A549 (cell line): ENCODE measurements at regions not wholly inside any gene's neighbourhood (a gene's known extent, or its start where the extent isn't known, plus 50 kb on each side); places are given as distances from the start of the nearest gene placed in this dataset.

Experiments used
- ATAC-seq, 2 experiments: fragments of 200-7000 bp in 1 of 2; fragments of >200 bp in 1 of 2; cut with Nextera tagmentation in 1 of 2; cut with Tn5 transposase in 1 of 2; 3 replicates each; pipeline versions ENCODE4 v1.8.0 to v1.9.1; 2018 to 2020; ENCODE audit warnings: mild to moderate bottlenecking in 1 of 2, moderate library complexity in 1 of 2
- CTCF ChIA-PET: fragments of 300-600 bp; sonication (Branson Sonifier 250); formaldehyde crosslinking; extraction: SDS; loops from one replicate; lab custom pipeline; 2021; ENCODE audit warnings: antibody characterized with exemption, inconsistent platforms; lab: Yijun Ruan, JAX
- POLR2A ChIA-PET: fragments of 350-600 bp; formaldehyde crosslinking; extraction: SDS; loops from one replicate; lab custom pipeline; 2021; ENCODE audit warnings: antibody characterized with exemption, inconsistent platforms; lab: Yijun Ruan, JAX
- DNase-seq, 2 experiments: peaks; one replicate each; pipeline versions ENCODE4 v3.0.0 to v3.0.0-alpha.2; 2011 to 2016; ENCODE audit warnings: low read depth in 1 of 2, low spot score in 1 of 2
- FAIRE-seq: peaks from 2 replicates; lab custom pipeline; 2011; peaks lifted over from hg19 to GRCh38; lab: Jason Lieb, UNC
- H3K27ac ChIP-seq, 2 experiments: fragments of >200 bp; sonication (Bioruptor Twin); formaldehyde crosslinking; 3 replicates each; pipeline ENCODE4 v1.5.1; 2016 to 2017
- H3K4me1 ChIP-seq: fragments of >200 bp; sonication (Bioruptor Twin); formaldehyde crosslinking; 3 replicates; pipeline ENCODE4 v1.6.1; 2016
- H3K4me2 ChIP-seq: fragments of >200 bp; sonication (Bioruptor Twin); formaldehyde crosslinking; 3 replicates; pipeline ENCODE4 v1.6.1; 2016
- H3K4me3 ChIP-seq: fragments of >200 bp; sonication (Bioruptor Twin); formaldehyde crosslinking; 3 replicates; pipeline ENCODE4 v1.5.1; 2016
- H3K9me3 ChIP-seq: fragments of >200 bp; sonication (Bioruptor Twin); formaldehyde crosslinking; 3 replicates; pipeline ENCODE4 v1.6.1; 2016
- ATOH8 ChIP-seq: fragments of 250-450 bp; sonication (Bioruptor Pico); IDR thresholded peaks from 2 replicates; pipeline ENCODE4 v1.5.0; 2020; ENCODE audit warnings: low read depth, mild to moderate bottlenecking, moderate library complexity
- BHLHE40 ChIP-seq: IDR thresholded peaks from 2 replicates; pipeline ENCODE4 v1.6.1; 2012; ENCODE audit warnings: low read depth, low read length, inconsistent platforms
- CBX8 ChIP-seq: fragments of 200-600 bp; sonication (generic); IDR thresholded peaks from 2 replicates; pipeline ENCODE4 v1.6.1; 2016
- CTCF ChIP-seq: fragments of >200 bp; sonication (Bioruptor Twin); formaldehyde crosslinking; IDR thresholded peaks from 3 replicates; pipeline ENCODE4 v1.5.1; 2016
- E2F6 ChIP-seq: IDR thresholded peaks from 2 replicates; pipeline ENCODE4 v1.6.1; 2012; ENCODE audit warnings: low read depth, borderline replicate concordance
- EHF ChIP-seq: fragments of 250-450 bp; sonication (Bioruptor Pico); IDR thresholded peaks from 2 replicates; pipeline ENCODE4 v1.5.0; 2020; ENCODE audit warnings: mild to moderate bottlenecking
- FOSL2 ChIP-seq, 2 experiments: fragments of 450-650 bp in 1 of 2; fragments of >200 bp in 1 of 2; sonication (Bioruptor Twin) in 1 of 2; formaldehyde crosslinking; IDR thresholded peaks; 2 replicates each; pipeline versions ENCODE4 v1.5.0 to v1.6.1; 2016 to 2020; ENCODE audit warnings: mild to moderate bottlenecking in 1 of 2, moderate library complexity in 1 of 2
- FOXS1 ChIP-seq: fragments of 250-450 bp; sonication (Bioruptor Pico); IDR thresholded peaks from 2 replicates; pipeline ENCODE4 v1.5.0; 2020; ENCODE audit warnings: mild to moderate bottlenecking, moderate library complexity
- HDAC2 ChIP-seq: fragments of 200-600 bp; sonication (generic); IDR thresholded peaks from 2 replicates; pipeline ENCODE4 v1.6.1; 2016
- HEYL ChIP-seq: fragments of 250-450 bp; sonication (Bioruptor Pico); IDR thresholded peaks from 2 replicates; pipeline ENCODE4 v1.8.0; 2021; ENCODE audit warnings: mild to moderate bottlenecking, moderate library complexity
- HOXA7 ChIP-seq: fragments of 250-450 bp; sonication (Bioruptor Pico); IDR thresholded peaks from 2 replicates; pipeline ENCODE4 v1.5.0; 2020; ENCODE audit warnings: mild to moderate bottlenecking, moderate library complexity
- HOXB5 ChIP-seq: fragments of 250-450 bp; sonication (Bioruptor Pico); IDR thresholded peaks from 2 replicates; pipeline ENCODE4 v1.5.0; 2020; ENCODE audit warnings: mild to moderate bottlenecking, moderate library complexity
- JUN ChIP-seq, 2 experiments: fragments of >200 bp; sonication (Bioruptor Twin); formaldehyde crosslinking; IDR thresholded peaks; 2 replicates in 1 of 2; 3 replicates in 1 of 2; pipeline ENCODE4 v1.6.1; 2016 to 2017
- JUNB ChIP-seq: fragments of >200 bp; sonication (Bioruptor Twin); formaldehyde crosslinking; IDR thresholded peaks from 2 replicates; pipeline ENCODE4 v1.6.1; 2016
- KDM5A ChIP-seq: fragments of 200-600 bp; sonication (generic); IDR thresholded peaks from 2 replicates; pipeline ENCODE4 v1.6.1; 2016; ENCODE audit warnings: antibody characterized with exemption, mild to moderate bottlenecking
- MAFK ChIP-seq: fragments of 450-650 bp; IDR thresholded peaks from 2 replicates; pipeline ENCODE4 v1.6.1; 2014; ENCODE audit not compliant: partially characterized antibody
- MAZ ChIP-seq: fragments of 150-350 bp; IDR thresholded peaks from 2 replicates; pipeline ENCODE4 v1.6.1; 2014; ENCODE audit warnings: antibody characterized with exemption, low read depth, low read length, borderline replicate concordance
- NFE2L2 ChIP-seq: fragments of 150-350 bp; conservative IDR thresholded peaks from 2 replicates; pipeline ENCODE4 v1.6.1; 2014; ENCODE audit warnings: low read length
- POLR2A ChIP-seq: IDR thresholded peaks from 2 replicates; pipeline ENCODE4 v1.6.1; 2012; ENCODE audit warnings: mild to moderate bottlenecking, low read length
- RARB ChIP-seq: fragments of 250-450 bp; sonication (Bioruptor Pico); IDR thresholded peaks from 2 replicates; pipeline ENCODE4 v1.8.0; 2021; ENCODE audit warnings: mild to moderate bottlenecking, moderate library complexity
- RFX5 ChIP-seq: fragments of 450-650 bp; IDR thresholded peaks from 2 replicates; pipeline ENCODE4 v1.7.1; 2014; ENCODE audit warnings: antibody characterized with exemption, mild to moderate bottlenecking, moderate library complexity
- RNF2 ChIP-seq: fragments of 200-600 bp; sonication (generic); IDR thresholded peaks from 2 replicates; pipeline ENCODE4 v1.6.1; 2016; ENCODE audit warnings: low read depth, mild to moderate bottlenecking, antibody characterized with exemption, moderate library complexity, borderline replicate concordance
- SREBF2 ChIP-seq: fragments of 450-650 bp; IDR thresholded peaks from 2 replicates; pipeline ENCODE4 v1.6.1; 2014; ENCODE audit warnings: mild to moderate bottlenecking, moderate library complexity
- TP53 ChIP-seq: fragments of 250-450 bp; sonication (Bioruptor Pico); IDR thresholded peaks from 2 replicates; pipeline ENCODE4 v1.5.0; 2021; ENCODE audit warnings: mild to moderate bottlenecking, moderate library complexity
- ZFP36 ChIP-seq: fragments of 450-650 bp; IDR thresholded peaks from 2 replicates; pipeline ENCODE4 v1.6.1; 2014; ENCODE audit warnings: borderline replicate concordance; ENCODE audit not compliant: partially characterized antibody
- ZNF302 ChIP-seq: fragments of 250-450 bp; sonication (Bioruptor Pico); IDR thresholded peaks from 2 replicates; pipeline ENCODE4 v1.9.0; 2021; ENCODE audit warnings: inconsistent platforms, mild to moderate bottlenecking, moderate library complexity
- ZSCAN20 ChIP-seq: fragments of 250-450 bp; sonication (Bioruptor Pico); IDR thresholded peaks from 2 replicates; pipeline ENCODE4 v1.8.0; 2022; ENCODE audit warnings: mild to moderate bottlenecking, moderate library complexity
- WGBS: methylation state at CpG from one replicate; pipeline ENCODE4 v1.1.6; 2017; ENCODE audit errors: missing lambda C conversion rate; 5-methylcytosine and 5-hydroxymethylcytosine counted together

- no peak for FAIRE-seq
- no peak for DNase-seq
- no peak for ATAC-seq
- POLR2A ChIA-PET: no interaction called here
- H3K4me2 ChIP-seq: no peak overlapping the region
- H3K9me3 ChIP-seq: no peaks in the 10 kb centered on the region
- CTCF ChIA-PET: no interaction called here
- TF ChIP-seq HEYL (CRISPR knock-in tag) (no peak), ATOH8 (no peak), CTCF (no peak), NFE2L2 (no peak), FOXS1 (CRISPR knock-in tag) (no peak), ZNF302 (CRISPR knock-in tag) (no peak), RNF2 (no peak), HOXB5 (CRISPR knock-in tag) (no peak), JUN (IDR thresholded peaks at IDR 0.05) (no peak), EHF (no peak), ZSCAN20 (CRISPR knock-in tag) (no peak), BHLHE40 (no peak), RFX5 (no peak), MAZ (no peak), RARB (CRISPR knock-in tag) (no peak), SREBF2 (no peak), CBX8 (no peak), MAFK (no peak), POLR2A (no peak)
- no peak overlapping the region for H3K27ac ChIP-seq
- H3K4me3 ChIP-seq: no peak overlapping the region
- 45% methylated on average over 5 of the region's 5 CpGs for WGBS
- H3K4me1 ChIP-seq: no peaks in the 10 kb centered on the region
Observed at GRCh38 chr11:112514011-112514740, 253.5 kb upstream of the PLET1 start.

- WGBS: 27% methylated on average over 2 of the region's 2 CpGs
- DNase-seq: no peak
- CTCF ChIA-PET: interaction anchor here (0.6 kb wide), 1 partner anchor 1024 kb away, joined by 3 read pairs; no protein-coding TSS in a partner anchor
Observed at GRCh38 chr11:112516261-112516660, 255.6 kb upstream of the PLET1 start.

More at GRCh38 chr11:112516261-112516660, 255.6 kb upstream of the PLET1 start:
- Histone ChIP-seq H3K27ac (no peak overlapping the region), H3K4me3 (no peak overlapping the region), H3K4me1 (no peaks in the 10 kb centered on the region), H3K4me2 (no peak overlapping the region), H3K9me3 (no peaks in the 10 kb centered on the region)
- POLR2A ChIA-PET: no interaction called here
- TF ChIP-seq FOXS1 (CRISPR knock-in tag): no peak
- no peak for TF ChIP-seq HOXA7 (CRISPR knock-in tag)
- no peak for TF ChIP-seq TP53
- TF ChIP-seq ZFP36: no peak
- TF ChIP-seq HEYL (CRISPR knock-in tag): no peak
- no peak for TF ChIP-seq E2F6
- no peak for TF ChIP-seq FOSL2 (IDR thresholded peaks at IDR 0.05)
- TF ChIP-seq FOSL2 (CRISPR knock-in tag; IDR thresholded peaks at IDR 0.05): no peak
- TF ChIP-seq SREBF2: no peak
- no peak for TF ChIP-seq KDM5A
- TF ChIP-seq EHF: no peak
- TF ChIP-seq BHLHE40: no peak
- no peak for TF ChIP-seq JUNB
- TF ChIP-seq HDAC2: no peak
- FAIRE-seq: no peak
- ATAC-seq: no peak
